GM21360 (cell line): ENCODE measurements at regions not wholly inside any gene's neighbourhood (a gene's known extent, or its start where the extent isn't known, plus 50 kb on each side); places are given as distances from the start of the nearest gene placed in this dataset.

Experiments
- ATAC-seq: cut with Tn5 transposase; IDR thresholded peaks from one replicate; pipeline ENCODE4 v1.9.1; 2021; ENCODE audit warnings: mild to moderate bottlenecking, moderate library complexity; ENCODE audit not compliant: unreplicated experiment

- ATAC-seq, result no peak
Observed at GRCh38 chr3:18648159-18648558, 223.0 kb upstream of the SATB1 start.

DNA sequence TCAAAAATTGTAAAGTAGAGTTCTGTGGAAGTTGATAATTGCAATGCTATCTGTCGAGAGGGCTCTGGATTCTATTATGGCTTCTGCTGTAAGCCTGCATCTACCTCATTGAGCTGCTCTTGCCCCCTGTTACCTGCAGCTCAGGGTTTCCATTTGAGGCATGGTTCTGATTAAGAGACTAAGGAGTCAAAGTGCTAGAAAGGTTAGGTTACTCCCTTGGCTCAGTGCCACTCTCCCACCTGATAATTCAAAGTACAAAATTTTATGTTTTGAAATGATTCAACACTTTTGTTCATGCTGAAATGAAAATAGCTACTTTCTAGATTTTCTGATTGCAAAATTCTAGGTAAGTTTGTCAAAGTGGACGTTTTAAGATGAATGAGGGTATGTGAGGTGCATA lies 220.5 kb upstream of the SATB1 start:
- ATAC-seq, result no peak

GRCh38 chr3:18643281-18643680 lies 218.1 kb upstream of the SATB1 start:
- no peak for ATAC-seq

GRCh38 chr3:18641916-18642315 lies 216.8 kb upstream of the SATB1 start:
- ATAC-seq, result no peak

DNA sequence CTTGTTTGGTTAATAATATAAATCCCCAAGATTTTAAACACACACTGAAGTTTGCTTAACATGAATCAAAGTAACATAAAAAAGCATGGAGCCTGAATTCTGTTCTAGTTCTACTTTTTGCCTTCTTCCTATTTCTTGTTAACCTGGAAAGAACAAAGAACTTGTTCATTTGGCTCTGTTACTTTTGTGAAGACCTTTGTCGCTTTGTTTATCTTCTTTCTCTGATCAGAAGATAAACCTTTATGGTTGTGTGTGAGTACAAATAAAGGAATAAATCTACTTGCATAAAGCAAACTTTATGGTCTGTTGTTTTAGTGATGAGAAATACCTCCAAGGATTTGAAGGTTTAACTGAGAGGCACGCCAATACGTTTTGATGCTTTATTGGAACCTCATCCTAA lies 210.1 kb upstream of the SATB1 start:
- ATAC-seq, result no peak

DNA sequence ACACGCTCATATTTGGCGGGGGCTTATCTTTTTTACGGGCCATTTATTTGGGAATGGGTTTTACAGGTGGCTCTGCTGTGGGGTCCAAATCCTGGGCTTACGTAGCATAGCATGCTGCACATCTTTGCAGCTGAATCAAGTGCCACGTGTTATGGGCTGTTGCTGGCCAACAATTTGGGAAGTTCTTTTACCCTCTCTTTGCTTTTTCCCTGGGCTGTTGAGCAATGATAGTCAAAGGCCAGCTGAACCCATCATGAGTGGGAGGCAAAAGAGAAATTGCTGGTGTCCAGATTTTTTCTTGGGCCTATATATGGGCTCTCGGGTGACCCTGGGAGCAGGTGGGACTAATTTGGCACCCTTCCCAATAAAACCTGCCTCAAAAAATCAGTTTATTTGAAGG lies 209.3 kb upstream of the SATB1 start:
- no peak for ATAC-seq

- no peak for ATAC-seq
Observed at GRCh38 chr3:18633002-18633401, 207.9 kb upstream of the SATB1 start.

- ATAC-seq, result no peak
Observed at GRCh38 chr3:18630295-18630694, 205.2 kb upstream of the SATB1 start.

- ATAC-seq, result no peak
Observed at GRCh38 chr3:18625085-18625484, 199.9 kb upstream of the SATB1 start.

- ATAC-seq, result no peak
Observed at GRCh38 chr3:18623220-18623619, 198.1 kb upstream of the SATB1 start.

GRCh38 chr3:18618723-18619122 lies 193.6 kb upstream of the SATB1 start:
- ATAC-seq, result no peak

DNA sequence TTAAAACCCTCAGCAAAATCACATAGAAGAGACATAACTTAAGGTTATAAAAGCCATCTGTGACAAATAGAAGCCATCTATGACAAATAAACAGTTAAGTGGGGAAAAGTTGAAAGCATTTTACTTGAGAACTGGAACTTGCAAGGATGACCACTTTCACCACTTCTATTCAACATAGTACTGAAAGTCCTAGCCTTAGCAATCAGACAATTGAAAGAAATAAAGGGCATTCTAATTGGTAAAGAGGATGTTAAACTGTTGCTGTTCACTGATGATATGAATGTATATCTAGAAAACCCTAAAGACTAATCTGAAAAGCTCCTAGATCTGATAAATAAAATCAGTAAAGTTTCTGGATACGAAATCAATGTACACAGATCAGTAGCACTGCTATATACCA lies 186.9 kb upstream of the SATB1 start:
- no peak for ATAC-seq

- no peak for ATAC-seq
Observed at GRCh38 chr3:18609187-18609586, 184.0 kb upstream of the SATB1 start.

DNA sequence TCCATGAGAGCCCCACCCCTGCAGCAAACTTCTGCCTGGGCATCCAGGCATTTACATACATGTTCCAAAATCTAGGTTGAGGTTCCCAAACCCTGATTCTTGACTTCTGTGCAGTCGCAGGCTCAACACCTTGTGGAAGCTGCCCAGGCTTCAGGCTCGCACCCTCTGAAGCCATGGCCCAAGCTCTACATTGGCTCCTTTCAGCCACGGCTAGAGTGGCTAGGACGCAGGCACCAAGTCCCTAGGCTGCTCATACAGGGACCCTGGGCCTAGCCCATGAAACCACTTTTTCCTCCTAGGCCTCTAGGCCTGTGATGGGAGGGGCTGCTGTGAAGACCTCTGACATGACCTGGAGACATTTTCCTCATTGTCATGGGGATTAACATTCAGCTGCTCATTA lies 172.8 kb upstream of the SATB1 start:
- no peak for ATAC-seq

- no peak for ATAC-seq
Observed at GRCh38 chr3:18593231-18593630, 168.1 kb upstream of the SATB1 start.

- ATAC-seq, result no peak
Observed at GRCh38 chr3:18591120-18591519, 166.0 kb upstream of the SATB1 start.

- ATAC-seq, result no peak
Observed at GRCh38 chr3:18586076-18586475, 160.9 kb upstream of the SATB1 start.

GRCh38 chr3:18585004-18585968 lies 160.1 kb upstream of the SATB1 start:
- no peak for ATAC-seq

- ATAC-seq, result no peak
Observed at GRCh38 chr3:18580268-18580667, 155.1 kb upstream of the SATB1 start.

DNA sequence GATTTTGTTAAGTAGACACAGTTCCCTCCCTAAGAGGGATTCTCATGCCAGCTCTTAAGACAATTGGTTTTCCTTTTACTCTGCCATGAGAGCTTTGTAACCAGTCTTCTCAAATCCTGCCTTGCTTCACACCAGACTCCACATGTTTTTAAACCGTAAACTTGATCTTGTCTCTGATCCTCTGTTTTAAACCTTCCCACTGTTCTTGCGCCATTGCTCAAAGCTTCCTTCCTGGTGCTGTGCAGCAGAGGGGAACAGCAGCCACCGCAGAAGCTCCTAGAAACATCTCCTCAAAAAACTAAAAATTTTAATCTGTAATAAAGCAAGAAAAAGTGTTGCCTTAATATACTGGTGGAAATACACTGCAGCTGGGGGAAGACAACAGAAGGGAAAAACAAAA lies 154.5 kb upstream of the SATB1 start:
- ATAC-seq, result no peak

GRCh38 chr3:18575573-18575972 lies 150.4 kb upstream of the SATB1 start:
- ATAC-seq, result no peak

GRCh38 chr3:18572809-18573208 lies 147.7 kb upstream of the SATB1 start:
- ATAC-seq, result no peak

DNA sequence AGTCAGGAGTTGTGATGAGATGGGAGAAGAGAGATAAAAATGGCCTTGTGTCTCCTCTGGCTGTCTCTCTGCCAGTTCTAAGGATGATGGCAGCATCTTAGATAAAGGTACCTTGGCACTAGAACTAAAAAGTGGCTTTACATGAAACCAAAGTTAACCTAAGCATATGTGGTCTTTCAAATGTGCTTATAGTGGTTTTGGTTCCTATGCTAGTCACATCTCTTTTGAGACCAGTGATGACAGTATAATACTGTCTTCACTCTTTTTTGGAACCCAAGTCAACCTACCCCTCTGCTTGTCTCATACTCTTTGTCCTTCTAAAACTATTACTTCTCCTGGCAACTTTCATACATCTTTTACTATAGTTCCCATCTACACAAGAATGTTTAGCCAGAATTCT lies 142.2 kb upstream of the SATB1 start:
- no peak for ATAC-seq
